Activated CD8-positive, alpha-beta T cell treated with anti-CD3 and anti-CD28 coated beads for 36 hours (primary cell): ENCODE measurements at regions not wholly inside any gene's neighbourhood (a gene's known extent, or its start where the extent isn't known, plus 50 kb on each side); places are given as distances from the start of the nearest gene placed in this dataset.

Source experiments
- ATAC-seq: fragments of 200-7000 bp; cut with Tn5 transposase; one replicate; pipeline ENCODE4 v1.10.0; 2021; ENCODE audit warnings: mild to moderate bottlenecking, moderate library complexity
- CTCF ChIA-PET: fragments of 350-600 bp; sonication (Branson Sonifier 250); formaldehyde crosslinking; loops from one replicate; lab custom pipeline; 2021; ENCODE audit warnings: antibody characterized with exemption; lab: Charles Lee
- POLR2A ChIA-PET: fragments of 350-600 bp; sonication (Branson Sonifier 250); formaldehyde crosslinking; loops from one replicate; lab custom pipeline; 2021; ENCODE audit warnings: antibody characterized with exemption; lab: Charles Lee
- DNase-seq: peaks from one replicate; pipeline ENCODE4 v3.0.0-alpha.2; 2020
- H3K27ac Mint-ChIP-seq: one replicate; pipeline ENCODE4 v1.8.0; 2021; ENCODE audit warnings: mild to moderate bottlenecking, mixed read lengths
- H3K27me3 Mint-ChIP-seq: one replicate; pipeline ENCODE4 v1.8.0; 2021; ENCODE audit warnings: mixed read lengths
- H3K36me3 Mint-ChIP-seq: one replicate; pipeline ENCODE4 v1.8.0; 2021; ENCODE audit warnings: low read depth, mixed read lengths
- H3K4me1 Mint-ChIP-seq: one replicate; pipeline ENCODE4 v1.8.0; 2021; ENCODE audit warnings: low read depth, mixed read lengths
- H3K4me3 Mint-ChIP-seq: one replicate; pipeline ENCODE4 v1.8.0; 2021; ENCODE audit warnings: mild to moderate bottlenecking, moderate library complexity, mixed read lengths
- H3K9me3 Mint-ChIP-seq: one replicate; pipeline ENCODE4 v1.8.0; 2021; ENCODE audit warnings: mixed read lengths
- intact Hi-C: fragments of 100-400 bp; cut with micrococcal nuclease; formaldehyde crosslinking; loops from one replicate; pipeline ENCODE4 v1.10.0; 2022
- TF ChIP-seq, protein P1 (sequence below): fragments of 200-600 bp; IDR thresholded peaks from one replicate; pipeline ENCODE4 v1.8.0; 2022; ENCODE audit warnings: antibody characterized with exemption, mild to moderate bottlenecking

GRCh38 chr11:116177521-116178210 is 595.1 kb downstream of the BUD13 start:
- Mint-ChIP-seq H3K36me3 (no peaks in the 10 kb centered on the region), H3K4me3 (no peak overlapping the region), H3K4me1 (no peaks in the 10 kb centered on the region), H3K9me3 (no peaks in the 10 kb centered on the region), H3K27ac (no peak overlapping the region), H3K27me3 (peaks cover 5% of the 10 kb centered on the region)
- CTCF ChIA-PET: no interaction called here
- intact Hi-C loops: no loop called here
- POLR2A ChIA-PET: no interaction called here
- no peak for DNase-seq
- TF ChIP-seq, protein P1, sequence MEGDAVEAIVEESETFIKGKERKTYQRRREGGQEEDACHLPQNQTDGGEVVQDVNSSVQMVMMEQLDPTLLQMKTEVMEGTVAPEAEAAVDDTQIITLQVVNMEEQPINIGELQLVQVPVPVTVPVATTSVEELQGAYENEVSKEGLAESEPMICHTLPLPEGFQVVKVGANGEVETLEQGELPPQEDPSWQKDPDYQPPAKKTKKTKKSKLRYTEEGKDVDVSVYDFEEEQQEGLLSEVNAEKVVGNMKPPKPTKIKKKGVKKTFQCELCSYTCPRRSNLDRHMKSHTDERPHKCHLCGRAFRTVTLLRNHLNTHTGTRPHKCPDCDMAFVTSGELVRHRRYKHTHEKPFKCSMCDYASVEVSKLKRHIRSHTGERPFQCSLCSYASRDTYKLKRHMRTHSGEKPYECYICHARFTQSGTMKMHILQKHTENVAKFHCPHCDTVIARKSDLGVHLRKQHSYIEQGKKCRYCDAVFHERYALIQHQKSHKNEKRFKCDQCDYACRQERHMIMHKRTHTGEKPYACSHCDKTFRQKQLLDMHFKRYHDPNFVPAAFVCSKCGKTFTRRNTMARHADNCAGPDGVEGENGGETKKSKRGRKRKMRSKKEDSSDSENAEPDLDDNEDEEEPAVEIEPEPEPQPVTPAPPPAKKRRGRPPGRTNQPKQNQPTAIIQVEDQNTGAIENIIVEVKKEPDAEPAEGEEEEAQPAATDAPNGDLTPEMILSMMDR: no peak
- ATAC-seq: no peak

- intact Hi-C loops: no loop called here
- no peaks in the 10 kb centered on the region for H3K9me3 Mint-ChIP-seq
- H3K36me3 Mint-ChIP-seq: no peaks in the 10 kb centered on the region
- H3K4me3 Mint-ChIP-seq: no peak overlapping the region
- H3K4me1 Mint-ChIP-seq: no peaks in the 10 kb centered on the region
- ATAC-seq (no peak), DNase-seq (no peak)
- ChIA-PET POLR2A (interaction anchor here (0.6 kb wide), 1 partner anchor 8 kb away, joined by 3 read pairs; no protein-coding TSS in a partner anchor), CTCF (no interaction called here)
- TF ChIP-seq, protein P1: no peak
- H3K27ac Mint-ChIP-seq: no peak overlapping the region
- H3K27me3 Mint-ChIP-seq: peaks cover 5% of the 10 kb centered on the region
Observed at GRCh38 chr11:116176484-116177005, 596.2 kb downstream of the BUD13 start.

- H3K4me3 Mint-ChIP-seq: no peak overlapping the region
- ATAC-seq: no peak
- peaks cover 5% of the 10 kb centered on the region for H3K27me3 Mint-ChIP-seq
- H3K9me3 Mint-ChIP-seq: no peaks in the 10 kb centered on the region
- H3K27ac Mint-ChIP-seq: no peak overlapping the region
- intact Hi-C loops: no loop called here
- no peaks in the 10 kb centered on the region for H3K36me3 Mint-ChIP-seq
- CTCF ChIA-PET: no interaction called here
- no peaks in the 10 kb centered on the region for H3K4me1 Mint-ChIP-seq
- DNase-seq: no peak
- TF ChIP-seq, protein P1: no peak
- POLR2A ChIA-PET: interaction anchor here (0.6 kb wide), 1 partner anchor 9 kb away, joined by 3 read pairs; no protein-coding TSS in a partner anchor
Observed at GRCh38 chr11:116175707-116176106, 597.1 kb downstream of the BUD13 start.

- no peaks in the 10 kb centered on the region for H3K36me3 Mint-ChIP-seq
- H3K27me3 Mint-ChIP-seq: peaks cover 5% of the 10 kb centered on the region
- TF ChIP-seq, protein P1: no peak
- no peak overlapping the region for H3K4me3 Mint-ChIP-seq
- DNase-seq: no peak
- H3K27ac Mint-ChIP-seq: no peak overlapping the region
- ATAC-seq: no peak
- no peaks in the 10 kb centered on the region for H3K9me3 Mint-ChIP-seq
- intact Hi-C loops: no loop called here
- ChIA-PET POLR2A (no interaction called here), CTCF (no interaction called here)
- H3K4me1 Mint-ChIP-seq: no peaks in the 10 kb centered on the region
Observed at GRCh38 chr11:116173941-116174911, 598.6 kb downstream of the BUD13 start.
